DND-41 (cell line): ENCODE measurements at regions not wholly inside any gene's neighbourhood (a gene's known extent, or its start where the extent isn't known, plus 50 kb on each side); places are given as distances from the start of the nearest gene placed in this dataset.

Source experiments
- ATAC-seq: fragments of 200-7000 bp; cut with Tn5 transposase; 3 replicates; pipeline ENCODE4 v1.9.1; 2021; ENCODE audit warnings: low read depth; ENCODE audit not compliant: insufficient read depth
- DNase-seq: peaks from one replicate; pipeline ENCODE4 v3.0.0-alpha.2; 2020
- H2AFZ ChIP-seq: 2 replicates; pipeline ENCODE4 v1.6.0; 2012; ENCODE audit warnings: low read depth, low read length
- H3K27ac ChIP-seq: 2 replicates; pipeline ENCODE4 v1.5.1; 2012; ENCODE audit warnings: low read length, inconsistent platforms
- H3K27me3 ChIP-seq: fragments of 200-600 bp; sonication (generic); 2 replicates; pipeline ENCODE4 v1.6.0; 2012; ENCODE audit warnings: low read length, mild to moderate bottlenecking, inconsistent platforms; ENCODE audit not compliant: insufficient read depth, poor library complexity
- H3K36me3 ChIP-seq: 2 replicates; pipeline ENCODE4 v1.5.1; 2012; ENCODE audit warnings: low read length, inconsistent platforms; ENCODE audit not compliant: insufficient read depth
- H3K4me1 ChIP-seq: 2 replicates; pipeline ENCODE4 v1.5.1; 2012; ENCODE audit warnings: mild to moderate bottlenecking, low read length; ENCODE audit not compliant: insufficient read depth
- H3K4me2 ChIP-seq: 2 replicates; pipeline ENCODE4 v1.6.0; 2012; ENCODE audit warnings: mild to moderate bottlenecking, moderate library complexity, low read length, inconsistent platforms; ENCODE audit not compliant: insufficient read depth
- H3K4me3 ChIP-seq, 2 experiments: fragments of 200-600 bp in 1 of 2; shearing (Covaris generic) in 1 of 2; 2 replicates each; pipeline ENCODE4 v1.5.1; 2012 to 2016; ENCODE audit warnings: inconsistent platforms in 2 of 2, low read length in 2 of 2, mild to moderate bottlenecking in 2 of 2, low read depth in 1 of 2, moderate library complexity in 1 of 2
- H3K79me2 ChIP-seq: 2 replicates; pipeline ENCODE4 v1.6.0; 2012; ENCODE audit warnings: low read length, inconsistent platforms; ENCODE audit not compliant: insufficient read depth
- H3K9ac ChIP-seq: 2 replicates; pipeline ENCODE4 v1.6.0; 2012; ENCODE audit warnings: low read depth, mild to moderate bottlenecking, inconsistent platforms, low read length, moderate library complexity
- H3K9me3 ChIP-seq: 2 replicates; pipeline ENCODE4 v1.5.1; 2012; ENCODE audit warnings: low read length, moderate library complexity, mild to moderate bottlenecking, inconsistent platforms; ENCODE audit not compliant: insufficient read depth, severe bottlenecking
- H4K20me1 ChIP-seq: 2 replicates; pipeline ENCODE4 v1.6.0; 2012; ENCODE audit warnings: low read length; ENCODE audit not compliant: insufficient read depth
- EZH2 ChIP-seq: IDR thresholded peaks from 3 replicates; pipeline ENCODE4 v1.6.1; 2012; ENCODE audit warnings: borderline replicate concordance, low read depth, mild to moderate bottlenecking, moderate library complexity, low read length, inconsistent platforms; ENCODE audit not compliant: severe bottlenecking
- TF ChIP-seq, protein P1 (sequence below): IDR thresholded peaks from 2 replicates; pipeline ENCODE4 v1.5.1; 2012; ENCODE audit warnings: borderline replicate concordance, low read length, moderate library complexity, mild to moderate bottlenecking; ENCODE audit not compliant: poor library complexity, severe bottlenecking; ENCODE audit errors: extremely low read depth

DNA sequence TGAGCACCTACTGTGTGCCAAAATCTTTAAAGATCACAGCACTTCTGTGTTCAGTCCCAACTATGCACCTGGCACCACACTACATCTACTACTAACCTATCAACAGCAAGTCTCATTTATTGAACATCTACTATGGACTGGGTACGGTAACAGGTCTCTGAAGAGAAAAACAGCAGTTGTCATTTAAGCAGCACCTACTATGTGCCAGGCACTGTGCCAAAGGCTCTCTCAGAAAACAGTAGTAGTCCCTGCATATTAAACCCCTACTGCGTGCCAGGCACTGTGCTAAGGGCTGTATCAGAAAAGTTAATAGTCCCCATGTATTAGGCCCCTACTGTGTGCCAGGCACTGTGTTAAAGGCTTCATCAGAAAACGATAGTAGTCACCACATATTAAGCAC is 106.2 kb downstream of the PTPRS start:
- TF ChIP-seq EZH2 = no peak
- TF ChIP-seq, protein P1, sequence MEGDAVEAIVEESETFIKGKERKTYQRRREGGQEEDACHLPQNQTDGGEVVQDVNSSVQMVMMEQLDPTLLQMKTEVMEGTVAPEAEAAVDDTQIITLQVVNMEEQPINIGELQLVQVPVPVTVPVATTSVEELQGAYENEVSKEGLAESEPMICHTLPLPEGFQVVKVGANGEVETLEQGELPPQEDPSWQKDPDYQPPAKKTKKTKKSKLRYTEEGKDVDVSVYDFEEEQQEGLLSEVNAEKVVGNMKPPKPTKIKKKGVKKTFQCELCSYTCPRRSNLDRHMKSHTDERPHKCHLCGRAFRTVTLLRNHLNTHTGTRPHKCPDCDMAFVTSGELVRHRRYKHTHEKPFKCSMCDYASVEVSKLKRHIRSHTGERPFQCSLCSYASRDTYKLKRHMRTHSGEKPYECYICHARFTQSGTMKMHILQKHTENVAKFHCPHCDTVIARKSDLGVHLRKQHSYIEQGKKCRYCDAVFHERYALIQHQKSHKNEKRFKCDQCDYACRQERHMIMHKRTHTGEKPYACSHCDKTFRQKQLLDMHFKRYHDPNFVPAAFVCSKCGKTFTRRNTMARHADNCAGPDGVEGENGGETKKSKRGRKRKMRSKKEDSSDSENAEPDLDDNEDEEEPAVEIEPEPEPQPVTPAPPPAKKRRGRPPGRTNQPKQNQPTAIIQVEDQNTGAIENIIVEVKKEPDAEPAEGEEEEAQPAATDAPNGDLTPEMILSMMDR = no peak
- no peak overlapping the region for H3K4me2 ChIP-seq
- no peak overlapping the region for H2AFZ ChIP-seq
- H3K9me3 ChIP-seq = no peaks in the 10 kb centered on the region
- H3K9ac ChIP-seq = no peak overlapping the region
- H4K20me1 ChIP-seq = no peaks in the 10 kb centered on the region
- ATAC-seq (no peak), DNase-seq (no peak)
- no peaks in the 10 kb centered on the region for H3K4me1 ChIP-seq
- H3K4me3 ChIP-seq = no peak overlapping the region
- no peaks in the 10 kb centered on the region for H3K27me3 ChIP-seq
- no peak overlapping the region for H3K27ac ChIP-seq
- no peaks in the 10 kb centered on the region for H3K79me2 ChIP-seq
- no peaks in the 10 kb centered on the region for H3K36me3 ChIP-seq

DNA sequence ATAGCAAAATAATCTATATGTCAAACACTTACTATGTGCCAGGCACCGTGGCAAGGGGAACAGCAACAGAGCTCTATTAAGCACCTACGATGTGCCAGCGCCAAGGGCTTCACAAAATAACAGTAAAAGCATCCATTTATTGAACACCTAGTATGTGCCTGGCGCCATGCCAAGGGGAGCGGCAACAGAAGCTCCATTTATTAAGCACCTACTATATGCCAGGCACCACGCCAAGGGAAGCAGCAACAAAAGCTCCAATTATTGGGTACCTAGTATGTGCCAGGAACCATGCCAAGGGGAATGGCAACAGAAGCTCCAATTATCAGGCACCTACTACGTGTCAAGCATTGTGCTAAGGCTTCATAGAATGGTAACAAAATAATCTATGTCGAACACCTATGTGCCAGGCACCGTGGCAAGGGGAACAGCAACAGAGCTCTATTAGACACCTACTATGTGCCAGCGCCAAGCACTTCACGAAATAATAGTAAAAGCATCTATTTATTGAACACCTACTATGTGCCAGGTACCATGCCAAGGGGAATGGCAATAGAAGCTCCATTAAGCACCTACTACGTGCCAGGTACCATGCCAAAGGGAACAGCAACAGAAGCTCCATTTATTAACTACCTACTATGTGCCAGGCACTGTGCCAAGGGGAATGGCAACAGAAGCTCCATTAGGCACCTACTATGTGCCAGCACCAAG is 107.7 kb downstream of the PTPRS start:
- Histone ChIP-seq H3K4me3 (no peak overlapping the region), H3K79me2 (no peaks in the 10 kb centered on the region), H4K20me1 (no peaks in the 10 kb centered on the region), H3K9me3 (no peaks in the 10 kb centered on the region), H3K4me1 (no peaks in the 10 kb centered on the region), H3K27me3 (no peaks in the 10 kb centered on the region), H3K27ac (no peak overlapping the region), H3K36me3 (no peaks in the 10 kb centered on the region), H3K4me2 (no peak overlapping the region), H2AFZ (no peak overlapping the region), H3K9ac (no peak overlapping the region)
- TF ChIP-seq EZH2 = no peak
- TF ChIP-seq, protein P1 = no peak
- ATAC-seq (no peak), DNase-seq (no peak)

DNA sequence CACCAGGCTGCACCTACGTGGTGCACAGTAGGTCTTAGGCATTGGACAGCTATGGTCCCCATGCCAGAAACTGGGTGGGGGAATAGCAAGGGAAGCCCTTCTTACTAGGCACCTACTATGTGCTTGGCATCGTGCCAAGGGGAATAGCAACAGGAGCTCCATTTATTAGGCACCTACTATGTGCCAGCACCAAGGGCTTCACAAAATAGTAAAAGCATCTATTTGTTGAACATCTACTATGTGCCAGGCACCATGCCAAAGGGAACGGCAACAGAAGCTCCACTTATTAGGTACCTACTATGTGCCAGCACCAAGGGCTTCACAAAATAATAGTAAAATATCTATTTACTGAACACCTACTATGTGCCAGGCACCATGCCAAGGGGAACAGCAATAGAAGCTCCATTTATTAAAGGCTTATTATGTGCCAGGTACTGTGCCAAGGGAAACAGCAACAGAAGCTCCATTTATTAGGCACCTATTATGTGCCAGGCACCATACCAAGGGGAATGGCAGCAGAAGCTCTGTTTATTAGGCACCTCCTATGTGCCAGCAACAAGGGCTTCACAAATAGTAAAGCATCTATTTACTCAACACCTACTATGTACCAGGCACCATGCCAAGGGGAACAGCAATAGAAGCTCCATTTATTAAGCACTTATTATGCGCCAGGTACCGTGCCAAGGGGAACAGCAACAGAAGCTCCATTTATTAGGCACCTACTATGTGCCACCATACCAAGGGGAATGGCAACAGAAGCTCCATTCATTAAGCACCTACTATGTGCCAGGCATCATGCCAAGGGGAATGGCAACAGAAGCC is 108.5 kb downstream of the PTPRS start:
- Histone ChIP-seq H3K79me2 (no peaks in the 10 kb centered on the region), H3K9me3 (no peaks in the 10 kb centered on the region), H2AFZ (no peak overlapping the region), H3K27ac (no peak overlapping the region), H3K4me1 (no peaks in the 10 kb centered on the region), H3K4me2 (no peak overlapping the region), H3K36me3 (no peaks in the 10 kb centered on the region), H3K9ac (no peak overlapping the region), H4K20me1 (no peaks in the 10 kb centered on the region; the same call in 1 of the 2 replicates), H3K27me3 (no peaks in the 10 kb centered on the region), H3K4me3 (no peak overlapping the region)
- ATAC-seq (no peak), DNase-seq (no peak)
- TF ChIP-seq, protein P1 = no peak
- TF ChIP-seq EZH2 = no peak
